ENCODE measurements at regions not wholly inside any gene's neighbourhood (a gene's known extent, or its start where the extent isn't known, plus 50 kb on each side); places are given as distances from the start of the nearest gene placed in this dataset.

DNA sequence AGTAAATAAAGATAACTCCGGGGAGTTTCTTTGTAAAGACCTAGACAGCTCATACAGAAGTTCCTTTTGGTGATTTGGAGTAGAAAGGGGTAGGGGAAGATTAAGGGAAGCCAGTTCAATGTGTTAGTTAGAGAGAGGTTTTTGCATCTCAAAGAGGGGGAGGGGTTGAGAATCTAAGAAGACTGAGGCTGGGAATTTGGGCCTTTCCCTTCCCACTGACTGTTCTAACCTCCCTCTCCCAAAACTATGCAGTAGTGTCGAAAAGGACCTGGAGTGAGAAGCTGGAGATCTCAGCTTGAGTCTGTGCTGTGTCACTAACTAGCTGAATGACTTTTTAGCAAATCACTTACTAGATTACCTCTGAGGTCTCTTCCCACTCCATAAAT, 55.7 kb upstream of the CCDC160 start:
- Histone ChIP-seq H3K36me3 (ENCODE audit: control insufficient read depth in 2 of 2, extremely low read depth in 1 of 2, insufficient read depth in 2 of 2, low read length in 2 of 2) (no peaks in the 10 kb centered on the region), H3K4me2 (ENCODE audit: insufficient read depth, low read length) (no peak overlapping the region), H3K4me3 (replicated peaks in 1 of 3; ENCODE audit: insufficient read depth in 1 of 3, low read depth in 1 of 3, low read length in 3 of 3) (no peak overlapping the region), H2AFZ (ENCODE audit: low read depth, low read length) (no peak overlapping the region), H4K20me1 (replicated peaks; ENCODE audit: control insufficient read depth, extremely low read depth, insufficient read depth, low read length) (no peaks in the 10 kb centered on the region), H3K27ac (ENCODE audit: insufficient read depth, low read depth, low read length) (no peak overlapping the region), H3K9me3 (replicated peaks; ENCODE audit: control insufficient read depth, insufficient read depth, low read length) (no peaks in the 10 kb centered on the region), H3K9ac (replicated peaks; ENCODE audit: extremely low read depth, insufficient read depth, low read length) (no peak overlapping the region), H3K9me1 (replicated peaks; ENCODE audit: control insufficient read depth, extremely low read depth, insufficient read depth, low read length) (no peaks in the 10 kb centered on the region), H3K4me1 (ENCODE audit: control insufficient read depth, extremely low read depth, insufficient read depth, low read length) (no peaks in the 10 kb centered on the region), H3K27me3 (ENCODE audit: control insufficient read depth in 2 of 2, insufficient read depth in 2 of 2, low read length in 2 of 2) (peaks cover 0 to 18% of the 10 kb centered on the region in 2 experiments), H3K79me2 (ENCODE audit: control insufficient read depth, insufficient read depth, low read length) (no peaks in the 10 kb centered on the region)
- dilution Hi-C loops (cut with MboI; ENCODE audit: extremely low pct_ligation_motif_present, low sequenced_read_pairs) (no loop called here), intact Hi-C loops (cut with micrococcal nuclease) (no loop called here)
- ChIA-PET CTCF (no interaction called here), POLR2A (no interaction called here)
- no peak for DNase-seq (ENCODE audit: low read depth, low spot score)
- no peak for FAIRE-seq
- no TSS peak for BruUV-seq (replicated peaks)
- TF ChIP-seq GATA2 (IDR thresholded peaks at IDR 0.05; ENCODE audit: insufficient read depth, insufficient read length, low read depth, low read length), result no peak
- no peak for TF ChIP-seq POLR2AphosphoS5 (IDR thresholded peaks at IDR 0.05; ENCODE audit: insufficient read depth, low read depth, low read length)
- no peak for TF ChIP-seq POLR2A (IDR thresholded peaks at IDR 0.05; ENCODE audit: low read depth, low read length)
- TF ChIP-seq JUN (IDR thresholded peaks at IDR 0.05; ENCODE audit: borderline replicate concordance, insufficient read depth, insufficient read length, low read depth), result no peak
- no peak for TF ChIP-seq MYC (IDR thresholded peaks at IDR 0.05; ENCODE audit: low read depth, low read length)
- TF ChIP-seq EZH2 (IDR thresholded peaks at IDR 0.05; ENCODE audit: borderline replicate concordance, low read depth, low read length, severe bottlenecking), result no peak
- TF ChIP-seq CTCF (IDR thresholded peaks at IDR 0.05; ENCODE audit: extremely low read depth in 1 of 2, insufficient read depth in 1 of 2, low read depth in 1 of 2, low read length in 2 of 2), result no peak
- TF ChIP-seq FOS (IDR thresholded peaks at IDR 0.05; ENCODE audit: borderline replicate concordance, insufficient read depth, low read length), result no peak
- TF ChIP-seq, protein P1, sequence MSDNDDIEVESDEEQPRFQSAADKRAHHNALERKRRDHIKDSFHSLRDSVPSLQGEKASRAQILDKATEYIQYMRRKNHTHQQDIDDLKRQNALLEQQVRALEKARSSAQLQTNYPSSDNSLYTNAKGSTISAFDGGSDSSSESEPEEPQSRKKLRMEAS (IDR thresholded peaks at IDR 0.05; ENCODE audit: insufficient read depth, insufficient read length), result no peak
